GM18517 (cell line): ENCODE measurements at regions not wholly inside any gene's neighbourhood (a gene's known extent, or its start where the extent isn't known, plus 50 kb on each side); places are given as distances from the start of the nearest gene placed in this dataset.
"Not testable (repeated sequence)": the region's sequence is repeated elsewhere in the genome, so short reads cannot be mapped to it uniquely, and the experiment has no call there.

Experiments used
- ATAC-seq: cut with Tn5 transposase; IDR thresholded peaks from one replicate; pipeline ENCODE4 v1.9.1; 2021; ENCODE audit warnings: mild to moderate bottlenecking, moderate library complexity; ENCODE audit not compliant: unreplicated experiment

DNA sequence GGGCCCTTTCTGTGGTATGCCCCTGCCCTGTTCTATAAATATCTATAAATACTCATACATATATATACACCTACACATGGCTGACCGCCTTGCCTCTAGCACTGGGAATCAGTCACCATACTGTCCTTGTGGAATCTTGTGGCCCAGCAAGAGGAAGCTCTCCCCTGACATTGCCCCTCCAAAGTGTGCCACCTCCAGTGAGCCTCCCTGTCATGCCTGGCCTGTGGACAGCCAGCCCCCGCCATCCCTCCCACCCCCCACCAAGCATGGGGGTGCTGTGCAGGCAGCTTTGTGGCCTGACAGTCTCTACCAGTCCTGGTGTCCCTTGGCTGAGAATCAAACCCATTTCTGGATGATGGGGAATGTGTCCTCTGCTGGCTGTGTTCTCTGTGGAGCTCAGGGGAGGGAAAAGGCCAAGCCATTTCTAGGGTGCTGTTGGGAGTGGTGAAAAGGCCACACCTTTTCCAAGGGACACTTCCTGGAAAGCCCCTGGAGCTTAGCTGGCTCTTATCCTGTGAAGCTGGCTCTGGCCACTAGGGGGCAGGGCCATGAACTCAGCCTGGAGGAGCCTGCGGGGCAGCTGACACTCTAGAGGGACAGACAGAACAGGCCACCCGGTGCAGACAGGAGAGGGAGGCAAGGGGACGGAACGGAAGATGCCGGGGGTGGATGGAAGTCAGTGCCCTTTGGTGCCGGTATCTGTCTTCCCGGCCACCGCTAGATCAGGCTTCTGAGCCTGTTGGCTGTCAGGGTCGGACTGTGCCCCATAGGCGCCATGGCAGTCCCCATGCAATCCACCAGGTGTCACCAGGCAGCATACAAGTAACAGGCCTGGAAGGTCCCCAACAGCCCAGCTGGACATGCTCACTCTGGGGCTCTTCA is 167.2 kb downstream of the TBC1D2B start:
- not testable (repeated sequence) for ATAC-seq

DNA sequence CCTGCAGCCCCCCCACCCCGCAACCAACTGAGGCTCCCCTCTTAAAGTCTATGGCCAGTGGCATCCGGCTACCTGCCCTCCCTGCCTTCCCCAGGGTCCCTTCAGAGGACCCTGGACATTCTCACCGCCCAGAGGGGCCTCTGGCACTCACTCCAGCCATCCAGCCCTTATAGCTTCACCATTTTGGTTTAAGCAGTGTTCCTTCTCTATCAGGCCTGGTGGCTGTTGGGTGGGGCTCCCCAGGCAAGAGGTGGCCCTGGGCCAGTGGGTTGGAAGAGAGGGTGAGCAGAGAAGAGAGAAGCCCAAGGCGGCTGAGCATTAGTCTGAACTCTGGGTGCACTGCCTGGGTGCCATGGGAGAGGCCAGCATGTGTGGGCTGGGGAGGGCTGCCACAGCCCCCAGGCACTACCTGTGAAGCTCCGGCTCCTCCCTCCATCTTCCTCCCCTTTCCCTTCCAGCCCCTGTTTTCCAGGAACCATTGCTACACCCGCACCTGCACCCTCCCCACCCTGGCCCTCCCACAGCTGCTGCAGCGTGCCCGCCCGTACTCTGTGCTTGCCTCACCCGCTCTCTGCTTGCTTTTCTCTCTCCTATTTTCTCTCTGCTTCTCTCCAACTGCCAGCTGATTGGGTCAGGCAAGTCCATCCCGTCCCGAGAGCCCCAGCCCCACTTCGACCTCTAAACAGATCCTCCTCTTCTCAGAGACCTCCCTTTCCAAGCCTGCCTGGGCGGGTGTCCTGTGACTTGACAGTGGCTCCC is 168.2 kb downstream of the TBC1D2B start:
- no peak for ATAC-seq

DNA sequence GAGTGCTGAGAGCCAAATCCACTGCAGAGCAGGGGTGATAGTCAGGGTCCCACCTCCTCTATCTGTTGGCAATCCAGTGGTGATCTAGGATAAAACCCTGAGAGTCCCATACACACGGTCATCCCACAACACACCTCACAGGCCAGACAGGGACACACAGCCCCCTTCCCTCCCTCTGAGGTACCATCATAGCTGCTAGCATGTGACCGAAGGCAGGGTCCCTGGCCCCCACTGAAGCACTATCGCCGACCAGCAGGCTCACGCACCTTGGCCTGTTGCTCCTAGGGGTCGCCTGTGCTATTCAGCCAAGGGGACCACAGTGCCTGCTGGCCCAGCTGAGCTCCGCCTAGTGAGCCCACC is 168.8 kb downstream of the TBC1D2B start:
- not testable (repeated sequence) for ATAC-seq

DNA sequence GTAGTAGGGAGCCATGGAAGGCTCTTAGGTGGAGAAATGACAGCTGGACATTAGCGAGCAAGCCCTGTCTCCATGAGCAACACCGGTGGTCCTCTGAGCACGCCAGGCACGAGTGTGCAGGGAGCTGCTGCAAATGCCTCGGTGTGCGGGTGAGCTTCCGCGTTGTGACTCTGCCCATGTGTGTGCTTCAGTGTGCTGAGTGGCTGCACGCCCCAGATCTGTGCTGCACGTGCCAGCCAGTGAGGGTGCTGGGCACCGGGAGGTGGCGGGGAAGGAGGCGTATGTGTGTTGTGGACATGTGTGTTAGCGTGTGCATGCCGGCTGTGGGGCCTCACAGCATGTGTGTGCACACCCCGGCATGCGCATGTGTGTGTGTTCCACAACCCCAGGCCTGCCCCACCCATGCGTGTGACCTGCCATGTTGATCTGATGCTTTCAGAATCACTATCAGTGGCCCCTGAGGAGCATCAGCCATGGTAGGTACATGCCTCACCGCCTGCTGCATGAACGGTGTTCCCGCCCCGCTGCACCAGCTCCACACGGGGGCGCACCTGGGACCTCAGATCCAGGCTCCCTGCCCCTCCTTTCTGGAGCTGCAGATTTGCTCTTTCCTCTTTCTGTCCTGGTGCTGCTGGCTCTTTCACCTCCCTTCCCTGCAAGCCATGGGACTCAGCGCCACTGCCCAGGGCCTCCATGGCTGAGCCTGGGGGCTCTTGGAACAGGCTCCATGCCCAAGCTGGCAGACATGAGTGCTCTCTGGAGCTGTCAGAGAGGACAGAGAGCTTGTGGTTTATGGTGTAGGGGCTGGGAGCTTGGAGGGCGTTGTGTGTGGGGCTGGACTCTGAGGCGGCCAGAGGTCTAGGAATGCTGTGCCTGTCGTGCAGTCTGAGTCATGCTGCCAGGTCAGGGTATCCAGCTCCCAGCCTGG is 169.4 kb downstream of the TBC1D2B start:
- no peak for ATAC-seq

DNA sequence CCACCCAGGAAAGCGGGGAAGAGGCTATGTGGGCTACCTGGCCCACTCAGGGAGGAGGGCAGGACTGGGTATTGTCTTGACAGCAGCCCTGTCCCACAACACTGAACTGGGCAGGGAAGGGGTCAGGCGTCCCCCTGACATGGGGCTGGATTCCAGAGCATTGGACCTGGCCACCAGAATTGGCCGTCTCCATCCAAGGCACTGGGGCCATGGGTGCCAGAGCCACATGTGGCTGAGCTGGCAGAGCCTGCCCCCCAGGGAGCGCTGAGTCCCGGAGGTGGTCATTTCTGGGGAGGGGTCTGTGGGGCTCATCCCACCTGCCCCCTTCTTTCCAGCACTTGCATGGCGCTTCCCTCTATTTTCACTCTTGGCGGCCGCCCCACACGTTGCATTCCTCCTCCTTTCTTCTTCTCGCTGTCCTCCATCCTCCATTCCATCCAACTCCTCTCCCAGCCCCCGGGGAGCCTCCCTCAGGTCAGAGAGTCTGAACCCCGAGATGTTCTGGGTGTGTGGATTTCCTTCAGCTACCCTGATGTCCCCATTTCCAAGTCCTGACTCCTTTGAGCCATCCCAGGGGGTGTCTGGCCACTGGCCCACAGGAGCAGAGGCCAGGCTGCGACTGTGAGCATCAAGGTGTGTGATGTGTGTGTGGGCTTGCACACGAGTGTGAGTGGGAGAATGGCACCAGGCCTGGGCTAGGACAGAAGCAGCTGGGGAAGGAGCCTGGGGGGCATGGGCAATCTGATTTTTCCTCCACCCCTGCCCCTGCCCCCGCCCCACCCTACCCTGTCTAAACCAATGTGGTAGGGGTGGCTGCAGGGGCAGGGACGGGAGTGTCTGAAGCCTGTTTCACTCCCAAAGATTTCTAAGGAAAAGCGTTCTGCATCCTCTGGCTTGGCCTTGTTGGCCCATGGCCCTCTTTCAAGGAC is 171.2 kb downstream of the TBC1D2B start:
- ATAC-seq, result not testable (repeated sequence)

DNA sequence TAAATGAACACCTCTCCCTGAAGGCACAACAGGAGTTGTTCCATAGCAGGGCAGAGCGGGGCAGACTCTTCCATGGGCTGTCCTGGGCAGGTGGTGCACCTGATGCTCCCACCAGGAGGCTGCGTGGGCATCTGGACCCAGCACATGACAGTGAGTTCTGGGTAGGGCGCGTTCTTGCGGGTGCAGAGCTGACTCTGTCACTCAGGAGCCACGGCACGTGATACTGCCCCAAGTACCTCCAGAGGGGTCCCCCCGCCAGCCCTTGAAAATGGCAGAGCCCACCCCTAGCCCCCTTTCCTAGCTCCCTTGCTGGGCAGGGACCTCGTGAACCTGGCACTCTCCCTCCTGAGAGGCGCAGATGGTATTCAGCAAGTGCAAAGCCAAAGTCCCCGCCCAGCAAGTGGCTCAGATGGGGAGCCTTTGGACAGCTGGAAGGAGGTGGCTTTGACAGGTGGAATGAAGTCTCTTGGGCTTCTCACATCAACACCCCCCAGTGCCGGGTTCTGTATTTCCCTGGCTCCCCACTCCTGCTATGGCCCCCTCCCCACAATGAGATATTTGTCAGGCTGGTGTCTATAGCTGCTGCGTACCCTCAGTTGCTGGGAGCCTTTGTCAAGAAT is 172.1 kb downstream of the TBC1D2B start:
- no peak for ATAC-seq

DNA sequence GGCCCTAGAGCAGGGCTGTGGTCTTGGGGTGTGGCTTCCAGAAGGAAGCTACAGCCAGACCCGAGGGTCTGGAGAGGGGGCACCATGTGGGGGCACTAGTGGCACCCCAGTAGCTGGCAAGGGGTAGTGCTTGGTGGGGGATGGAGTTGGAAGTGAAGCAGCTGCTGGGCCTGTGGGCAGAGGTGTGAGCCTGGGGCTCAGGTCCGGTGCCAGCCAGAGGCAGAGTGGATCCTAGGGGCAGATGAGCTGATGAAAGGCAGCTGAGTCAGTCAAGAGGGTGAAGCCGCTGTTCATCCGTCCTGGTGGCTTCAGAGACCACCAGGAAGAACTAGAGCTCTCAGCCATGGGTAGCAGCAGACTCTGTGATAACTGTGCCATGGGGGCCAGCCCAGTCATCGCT is 172.6 kb downstream of the TBC1D2B start:
- no peak for ATAC-seq

DNA sequence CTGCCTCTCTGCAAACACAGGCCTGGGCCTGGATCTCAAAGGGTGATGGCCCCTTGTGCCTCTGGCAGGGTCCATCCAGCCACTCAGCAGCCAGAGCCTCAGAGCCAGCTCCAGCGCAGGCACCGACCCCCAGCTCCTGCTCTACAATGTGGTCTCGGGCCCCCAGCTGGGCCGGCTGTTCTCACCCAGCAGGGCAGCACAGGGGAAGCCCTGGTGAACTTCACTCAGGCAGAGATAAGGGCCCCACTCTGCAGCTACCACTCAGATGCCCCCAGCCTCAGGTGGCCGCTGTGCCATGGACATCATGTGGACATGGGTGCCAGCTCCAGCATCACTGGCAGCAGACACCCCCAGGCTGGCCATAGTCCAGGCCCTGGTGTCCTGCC is 173.1 kb downstream of the TBC1D2B start:
- ATAC-seq, result no peak

DNA sequence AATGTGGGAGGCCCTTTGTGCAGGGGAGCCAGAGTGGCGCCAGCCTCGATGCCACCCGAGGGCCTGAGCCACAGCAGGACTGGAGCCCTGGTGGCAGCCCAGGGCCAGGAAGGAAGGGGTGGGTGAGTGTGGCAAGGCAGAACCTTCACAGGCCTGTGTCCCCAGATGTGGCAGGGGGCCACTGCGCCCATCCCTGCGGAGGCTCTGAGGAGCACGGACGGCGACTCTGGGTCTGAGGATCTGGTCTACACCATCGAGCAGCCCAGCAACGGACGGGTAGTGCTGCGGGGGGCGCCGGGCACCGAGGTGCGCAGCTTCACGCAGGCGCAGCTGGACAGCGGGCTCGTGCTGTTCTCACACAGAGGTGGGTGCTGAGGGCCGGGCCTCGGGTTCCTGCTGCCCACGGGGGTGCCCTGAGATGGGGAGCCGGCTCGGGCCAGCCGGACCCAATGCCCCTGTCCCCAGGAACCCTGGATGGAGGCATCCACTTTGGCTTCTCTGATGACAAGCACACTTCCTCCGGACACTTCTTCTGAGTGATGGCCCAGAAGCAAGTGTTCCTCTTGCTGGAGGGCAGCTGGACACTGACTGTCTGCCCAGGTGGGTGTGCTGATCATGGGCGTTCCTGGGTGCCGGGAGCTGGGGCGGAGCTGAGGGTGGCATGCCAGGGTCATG is 173.6 kb downstream of the TBC1D2B start:
- not testable (repeated sequence) for ATAC-seq

DNA sequence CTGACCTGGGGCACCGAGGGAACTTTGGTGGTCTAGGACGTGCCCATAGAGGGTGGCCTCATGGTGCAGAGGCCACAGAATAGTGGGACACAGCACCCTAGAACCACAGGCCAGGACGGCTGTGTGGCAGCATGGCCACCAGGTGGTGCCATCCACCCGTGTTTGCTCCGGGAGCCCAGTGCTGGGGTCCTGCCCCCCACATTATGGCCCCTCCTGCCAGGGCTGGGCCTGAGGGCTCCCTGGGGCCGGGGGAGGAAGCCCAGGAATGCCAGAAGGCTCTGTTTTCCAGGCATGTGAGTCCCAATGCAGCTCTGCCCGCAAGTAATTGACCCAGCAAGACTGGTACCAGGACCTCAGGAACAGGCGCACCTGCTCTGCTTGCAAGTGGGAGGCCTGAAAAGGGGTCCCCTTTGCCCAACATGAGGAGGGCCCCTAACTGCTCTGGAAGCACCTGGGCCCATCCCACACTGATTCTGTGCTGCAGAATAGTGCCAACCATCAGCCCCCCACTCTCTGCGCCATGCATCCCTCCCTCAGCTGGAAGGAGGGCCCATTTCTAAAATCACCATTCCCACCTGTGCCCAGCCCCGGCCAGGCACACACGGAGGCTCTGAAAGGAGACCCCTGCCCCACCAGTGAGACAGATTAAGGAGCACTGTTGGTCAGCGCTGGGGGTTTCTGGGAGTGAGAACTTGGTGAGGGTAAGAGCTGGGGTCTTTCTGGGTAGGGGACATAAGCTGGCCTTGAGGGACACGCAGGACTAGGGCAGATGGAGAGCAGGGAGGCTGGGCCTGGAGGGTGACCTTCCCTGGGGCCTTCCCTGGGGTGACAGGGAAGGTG is 174.4 kb downstream of the TBC1D2B start:
- not testable (repeated sequence) for ATAC-seq

DNA sequence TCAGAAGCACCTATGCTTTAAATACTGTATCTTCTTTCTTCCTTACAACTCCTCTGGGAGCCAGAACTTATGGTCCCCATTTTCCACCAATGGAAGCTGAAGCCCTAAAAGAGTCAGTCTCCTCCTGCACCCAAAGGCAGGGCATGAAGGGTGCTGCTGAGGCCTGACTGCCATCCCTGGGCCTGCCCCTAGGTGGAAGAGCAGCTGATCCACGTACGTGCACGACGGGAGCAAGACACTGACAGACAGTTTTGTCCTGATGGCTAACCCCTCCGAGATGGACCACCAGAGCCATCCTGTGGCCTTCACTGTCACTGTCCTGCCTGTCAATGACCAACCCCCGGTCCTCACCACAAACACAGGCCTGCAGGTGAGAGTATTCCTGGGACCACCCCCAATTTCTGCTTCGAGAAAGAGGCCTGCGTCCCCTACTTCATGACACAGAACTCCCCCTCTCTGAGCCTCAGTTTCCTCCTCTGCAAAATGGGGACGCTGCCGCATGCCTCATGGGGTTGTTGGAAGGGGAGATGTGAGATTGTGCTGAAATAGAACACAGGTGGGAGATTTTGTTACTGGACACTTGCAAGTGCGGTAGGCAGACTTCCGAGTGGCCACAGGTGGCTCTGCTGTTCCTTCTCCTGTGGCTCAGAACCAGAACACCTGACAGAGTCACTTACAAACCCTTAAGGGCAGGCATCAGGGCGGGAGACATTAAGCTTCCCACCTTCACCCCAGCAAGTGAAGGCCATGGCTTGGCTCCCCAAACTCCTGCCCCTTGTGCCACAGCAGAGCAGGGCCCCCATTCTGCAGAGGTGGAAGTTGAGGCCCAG is 175.4 kb downstream of the TBC1D2B start:
- no peak for ATAC-seq

DNA sequence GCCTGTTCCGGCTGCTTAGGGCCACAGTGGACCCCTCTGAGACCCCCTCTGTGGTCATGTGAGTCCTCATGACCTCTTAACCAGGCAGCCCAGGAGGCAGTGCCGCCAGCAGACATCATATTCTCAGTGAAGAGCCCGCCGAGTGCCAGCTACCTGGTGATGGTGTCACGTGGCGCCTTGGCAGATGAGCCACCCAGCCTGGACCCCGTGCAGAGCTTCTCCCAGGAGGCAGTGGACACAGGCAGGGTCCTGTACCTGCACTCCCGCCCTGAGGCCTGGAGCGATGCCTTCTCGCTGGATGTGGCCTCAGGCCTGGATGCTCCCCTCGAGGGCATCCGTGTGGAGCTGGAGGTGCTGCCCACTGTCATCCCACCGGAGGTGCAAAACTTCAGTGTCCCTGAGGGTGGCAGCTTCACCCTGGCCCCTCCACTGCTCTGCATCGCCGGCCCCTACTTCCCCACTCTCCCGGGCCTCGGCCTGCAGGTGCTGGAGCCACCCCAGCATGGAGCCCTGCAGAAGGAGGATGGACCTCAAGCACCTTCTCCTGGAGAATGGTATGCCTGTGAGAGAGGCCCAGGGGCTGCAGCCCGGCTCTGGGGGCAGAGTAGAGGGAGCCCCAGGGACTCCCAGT is 176.1 kb downstream of the TBC1D2B start:
- no peak for ATAC-seq

DNA sequence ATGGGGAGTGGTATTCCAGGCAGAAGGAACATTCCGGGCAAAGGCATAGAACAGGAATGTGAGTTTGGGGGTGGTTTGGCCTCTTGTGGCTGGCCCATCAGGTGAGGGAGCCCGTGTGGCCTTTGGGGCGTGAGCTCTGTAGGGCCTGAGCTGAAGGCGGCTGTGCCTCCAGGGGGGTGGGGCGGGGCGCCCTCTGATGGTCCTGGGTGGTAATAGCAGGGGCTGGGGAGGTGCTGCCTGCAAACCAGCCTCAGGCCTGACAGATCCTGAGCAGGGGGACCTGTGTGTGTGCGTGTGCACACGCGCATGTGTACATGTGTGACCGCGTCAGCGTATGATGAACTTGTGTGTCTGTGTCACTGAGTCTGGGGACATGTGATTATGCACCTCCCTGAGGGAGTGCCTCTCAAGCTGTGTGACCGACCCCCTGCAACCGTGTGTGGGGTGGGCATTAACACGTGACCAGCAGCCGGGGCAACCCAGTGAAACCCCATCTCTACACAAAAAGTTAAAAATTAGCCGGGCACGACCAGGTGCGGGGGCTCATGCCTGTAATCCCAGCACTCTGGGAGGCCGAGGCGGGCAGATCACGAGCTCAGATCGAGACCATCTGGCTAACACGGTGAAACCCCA is 177.1 kb downstream of the TBC1D2B start:
- not testable (repeated sequence) for ATAC-seq

DNA sequence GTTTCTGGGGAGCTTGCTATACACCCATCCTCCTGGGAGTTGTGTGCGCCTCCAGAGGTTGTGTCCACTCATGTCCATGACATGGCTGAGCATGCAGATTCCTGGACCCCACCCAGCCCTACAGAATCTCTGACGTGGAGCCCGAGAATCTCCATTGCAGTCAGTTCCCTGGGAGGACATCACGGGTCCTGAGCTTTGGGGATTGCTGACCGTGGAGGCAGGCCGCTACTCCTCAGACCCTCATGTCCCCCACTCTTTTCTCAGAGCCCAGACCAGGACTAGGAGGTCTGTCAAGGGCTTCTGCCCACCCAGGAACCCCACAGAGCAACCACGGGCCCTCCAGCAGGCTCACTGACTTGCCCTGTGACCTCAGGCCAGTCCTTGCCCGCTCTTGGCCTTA is 177.7 kb downstream of the TBC1D2B start:
- not testable (repeated sequence) for ATAC-seq

DNA sequence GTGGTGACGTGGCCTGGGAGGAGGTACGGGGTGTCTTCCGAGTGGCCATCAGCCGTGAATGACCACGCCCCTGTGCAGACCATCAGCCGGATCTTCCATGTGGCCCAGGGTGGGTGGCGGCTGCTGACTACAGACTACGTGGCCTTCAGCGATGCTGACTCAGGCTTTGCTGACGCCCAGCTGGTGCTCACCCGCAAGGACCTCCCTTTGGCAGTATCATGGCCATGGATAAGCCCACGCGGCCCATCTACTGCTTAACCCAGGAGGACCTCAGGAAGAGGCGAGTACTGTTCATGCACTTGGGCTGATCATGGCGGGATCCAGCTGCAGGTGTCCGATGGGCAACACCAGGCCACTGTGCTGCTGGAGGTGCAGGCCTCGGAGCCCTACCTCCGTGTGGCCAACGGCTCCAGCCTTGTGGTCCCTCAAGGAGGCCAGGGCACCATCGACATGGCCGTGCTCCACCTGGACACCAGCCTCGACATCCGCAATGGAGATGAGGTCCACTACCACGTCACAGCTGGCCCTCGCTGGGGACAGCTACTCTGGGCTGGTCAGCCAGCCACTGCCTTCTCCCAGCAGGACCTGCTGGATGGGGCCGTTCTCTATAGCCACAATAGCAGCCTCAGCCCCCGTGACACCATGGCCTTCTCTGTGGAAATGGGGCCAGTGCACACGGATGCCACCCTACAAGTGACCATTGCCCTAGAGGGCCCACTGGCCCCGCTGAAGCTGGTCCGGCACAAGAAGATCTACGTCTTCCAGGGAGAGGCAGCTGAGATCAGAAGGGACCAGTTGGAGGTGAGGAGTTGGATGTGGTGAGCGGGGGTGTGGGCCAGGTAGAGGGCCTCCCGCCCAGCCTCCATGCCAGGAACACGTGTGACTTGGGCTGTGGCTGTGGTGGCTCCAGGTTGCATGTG is 178.4 kb downstream of the TBC1D2B start:
- no peak for ATAC-seq
